Prostate gland (tissue), 2 donors: ENCODE measurements at regions not wholly inside any gene's neighbourhood (a gene's known extent, or its start where the extent isn't known, plus 50 kb on each side); places are given as distances from the start of the nearest gene placed in this dataset.

Experiments used
- CTCF ChIP-seq, 4 experiments: fragments of 200-600 bp in 2 of 4; fragments of 450-650 bp in 2 of 4; sonication (generic) in 2 of 4; IDR thresholded peaks; 1 replicate in 3 of 4; 2 replicates in 1 of 4; pipeline ENCODE4 v1.5.1; 2016 to 2019; ENCODE audit warnings: antibody characterized with exemption in 4 of 4, mild to moderate bottlenecking in 2 of 4, moderate library complexity in 2 of 4
- POLR2A ChIP-seq: fragments of 450-650 bp; IDR thresholded peaks from one replicate; pipeline ENCODE4 v1.6.1; 2016; ENCODE audit warnings: antibody characterized with exemption, mild to moderate bottlenecking

GRCh38 chr5:94057217-94057616, 315.8 kb upstream of the POU5F2 start:
- TF ChIP-seq POLR2A (no peak), CTCF (IDR thresholded peaks at IDR 0.05) (no peak)
